Ramos (cell line): ENCODE measurements at regions not wholly inside any gene's neighbourhood (a gene's known extent, or its start where the extent isn't known, plus 50 kb on each side); places are given as distances from the start of the nearest gene placed in this dataset.

Experiments
- in situ Hi-C: fragments of 300-500 bp; cut with MboI; formaldehyde crosslinking; loops from one replicate; pipeline ENCODE4 v1.14.3; 2022; ENCODE audit warnings: low sequenced_read_pairs; ENCODE audit not compliant: unreplicated experiment

DNA sequence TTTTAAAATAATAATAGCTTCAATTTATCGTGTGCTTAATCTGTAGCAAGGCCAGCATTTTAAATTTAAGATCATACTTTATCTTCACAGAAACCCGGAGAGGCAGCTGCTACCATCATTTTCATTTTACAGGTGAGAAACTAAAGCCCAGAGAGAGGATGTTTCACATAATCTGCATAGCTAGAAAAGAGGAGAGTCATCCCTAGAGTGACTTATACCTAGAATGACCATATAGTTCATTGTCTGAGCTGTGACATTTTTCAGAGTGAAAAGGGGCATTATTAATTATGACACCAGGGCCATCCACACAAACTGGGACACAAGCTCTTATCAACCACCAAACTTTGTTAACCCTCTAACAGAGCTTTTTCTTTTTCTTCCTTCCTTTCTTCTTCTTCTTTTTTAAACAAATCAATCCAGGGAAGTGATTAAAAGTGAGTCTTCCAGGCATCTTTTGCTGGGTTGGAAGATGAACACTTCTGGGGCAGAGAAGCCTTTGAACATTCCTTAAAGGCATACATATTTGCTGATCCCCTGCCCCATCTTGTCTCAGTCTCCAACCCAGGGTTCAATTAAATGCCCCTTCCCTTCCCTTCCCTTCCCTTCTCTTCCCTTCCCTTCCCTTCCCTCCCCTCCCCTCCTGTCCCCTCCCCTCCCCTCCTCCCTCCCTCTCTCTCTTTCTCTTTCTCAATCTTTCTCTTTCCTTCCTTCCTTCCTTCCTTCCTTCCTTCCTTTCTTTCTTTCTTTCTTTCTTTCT is 272.5 kb upstream of the JAG1 start:
- in situ Hi-C loops, result no loop called here

DNA sequence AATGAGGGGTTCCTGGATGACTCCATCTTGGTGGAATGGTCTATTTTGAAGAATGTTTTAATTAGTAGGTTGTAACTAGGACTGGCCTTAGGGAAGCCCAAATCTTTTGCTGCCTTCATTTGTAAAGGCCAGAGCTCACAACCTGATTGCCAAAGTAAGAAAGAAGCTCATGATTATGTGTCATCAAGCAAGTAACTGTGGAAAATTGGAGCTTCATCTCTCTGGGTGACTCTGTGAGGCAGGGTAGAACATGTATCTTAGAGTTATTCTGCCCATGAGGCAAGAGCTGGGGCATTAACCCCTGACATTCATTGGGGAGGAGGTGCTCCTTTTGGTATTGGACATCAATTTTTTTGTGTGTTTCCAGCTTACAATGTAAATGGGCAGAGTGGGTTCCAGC is 273.9 kb upstream of the JAG1 start:
- in situ Hi-C loops, result no loop called here

DNA sequence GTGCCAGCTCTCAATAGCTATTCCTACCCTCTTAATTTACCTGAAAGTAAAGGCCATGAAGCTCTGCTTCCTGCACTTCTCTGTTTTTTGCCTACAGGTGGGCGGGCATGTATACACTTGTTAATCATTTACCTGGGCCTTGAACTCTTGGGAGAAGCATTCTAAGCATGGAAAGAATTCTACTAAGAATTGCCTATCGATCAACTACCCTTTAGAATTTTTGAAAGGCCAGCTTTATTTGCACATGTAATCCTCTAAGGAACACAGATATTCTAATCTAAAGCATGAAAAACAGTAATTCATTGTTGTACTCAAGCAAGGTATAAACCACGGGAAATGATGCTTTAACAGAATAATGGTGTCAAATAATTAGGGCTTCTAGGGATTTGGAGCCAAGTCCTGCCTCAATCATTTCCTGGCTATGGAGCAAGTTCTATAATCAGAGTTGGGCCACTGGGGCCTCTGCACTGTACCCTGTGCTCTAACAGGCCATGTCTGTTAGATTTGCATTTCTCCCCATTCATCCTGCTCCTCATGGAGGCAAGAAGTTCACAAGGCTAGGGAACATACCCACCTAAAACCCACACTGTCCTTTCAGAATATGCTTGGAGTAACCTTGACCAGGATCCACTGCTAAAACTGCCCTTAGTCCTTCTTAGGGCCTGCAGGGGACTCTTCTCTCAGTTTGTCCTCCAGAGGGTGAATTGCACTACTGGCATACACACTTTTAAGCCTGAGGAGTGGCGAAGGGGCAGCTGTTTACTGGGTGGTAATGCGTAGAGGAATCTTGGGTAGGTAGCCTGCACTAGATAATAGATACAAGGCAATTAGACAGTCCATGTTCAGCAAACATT is 276.4 kb upstream of the JAG1 start:
- in situ Hi-C loops, result no loop called here

DNA sequence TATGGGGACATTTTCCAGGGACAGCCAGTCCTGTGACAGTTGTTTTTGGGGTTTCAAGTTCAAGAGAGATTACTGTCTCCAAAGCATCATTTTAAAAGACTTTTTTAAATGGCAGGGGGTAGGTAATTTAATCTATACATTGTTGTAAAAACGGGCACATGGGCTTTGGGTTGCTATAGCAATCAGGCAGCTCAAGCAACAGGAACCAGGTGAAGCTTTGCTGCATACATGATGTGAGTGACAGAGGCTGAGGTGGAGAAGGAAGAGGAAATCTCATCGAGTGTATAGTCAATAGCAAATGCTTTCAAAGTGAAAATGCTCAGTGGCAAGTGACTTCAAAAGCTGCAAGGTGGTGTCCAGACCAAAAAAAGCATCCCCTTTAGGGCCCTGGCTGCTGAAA is 277.4 kb upstream of the JAG1 start:
- in situ Hi-C loops, result no loop called here

DNA sequence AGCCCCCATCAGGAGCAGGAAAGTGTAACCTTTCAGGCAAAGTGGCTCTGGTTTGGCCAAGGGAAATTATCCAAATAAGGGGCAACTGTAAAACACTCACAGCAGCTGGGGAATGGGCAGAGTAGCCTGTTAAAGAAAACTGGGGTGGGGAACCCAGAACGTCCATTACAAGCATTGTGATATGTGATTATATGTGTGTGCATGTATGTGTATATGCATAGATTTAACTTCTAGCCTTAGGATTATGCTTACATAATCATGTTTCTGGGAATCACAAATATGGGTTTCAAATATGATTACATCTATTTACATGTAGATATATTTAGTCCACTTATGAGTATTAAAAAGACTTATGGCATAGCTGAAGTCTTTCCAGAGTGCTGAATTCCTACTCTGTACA is 278.1 kb upstream of the JAG1 start:
- in situ Hi-C loops, result no loop called here

DNA sequence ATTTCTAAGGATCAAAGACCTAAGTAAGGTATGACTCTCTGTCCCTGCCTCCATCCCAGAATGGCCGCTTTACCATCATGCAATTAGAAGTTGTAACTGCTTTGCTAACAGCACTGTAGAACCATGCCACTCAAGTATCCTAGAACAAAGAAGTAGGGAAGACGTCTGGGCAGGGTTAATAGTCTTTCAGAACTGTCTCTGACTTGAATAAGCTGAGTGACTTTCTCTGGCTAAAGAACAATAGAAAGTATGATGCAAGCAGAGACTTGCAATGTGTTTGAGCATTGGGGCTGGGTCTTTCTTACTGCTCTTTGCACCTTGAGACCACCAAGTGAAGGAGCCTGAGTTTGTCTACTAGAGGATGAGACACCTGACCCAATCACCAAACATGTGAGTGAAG is 279.6 kb upstream of the JAG1 start:
- in situ Hi-C loops, result no loop called here

DNA sequence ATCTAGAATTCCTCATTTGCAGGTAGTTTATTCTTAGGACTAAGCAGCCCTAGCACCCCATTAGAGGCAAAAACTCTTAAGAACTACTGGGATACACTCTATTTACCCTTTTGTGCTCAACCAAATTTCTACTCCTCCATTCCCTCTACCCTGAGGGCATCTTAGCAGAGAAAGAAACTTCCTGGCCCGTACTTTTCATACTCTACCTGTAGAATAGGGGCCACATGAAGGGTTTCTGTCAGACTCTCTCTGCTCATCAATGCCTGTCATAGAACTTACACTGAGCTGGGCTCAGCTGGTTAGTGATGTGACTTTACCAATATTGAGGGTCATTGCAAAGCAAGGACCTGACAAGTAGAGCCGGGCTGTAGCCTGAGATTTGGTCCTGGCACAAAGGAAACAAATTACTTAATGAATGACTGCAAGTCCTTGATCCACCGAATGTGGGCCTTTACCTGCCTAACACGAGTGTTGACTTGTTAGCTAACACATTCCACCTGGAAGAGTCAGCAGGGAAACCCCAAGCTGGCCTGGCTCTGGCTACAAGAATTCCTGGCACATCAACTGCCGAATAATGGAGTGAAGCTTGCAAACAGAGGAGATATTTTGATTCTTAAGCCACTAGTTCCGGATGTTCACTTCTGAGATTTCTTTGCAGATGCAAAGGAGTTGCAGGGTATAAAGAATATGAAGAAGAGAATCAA is 280.5 kb upstream of the JAG1 start:
- in situ Hi-C loops, result no loop called here

DNA sequence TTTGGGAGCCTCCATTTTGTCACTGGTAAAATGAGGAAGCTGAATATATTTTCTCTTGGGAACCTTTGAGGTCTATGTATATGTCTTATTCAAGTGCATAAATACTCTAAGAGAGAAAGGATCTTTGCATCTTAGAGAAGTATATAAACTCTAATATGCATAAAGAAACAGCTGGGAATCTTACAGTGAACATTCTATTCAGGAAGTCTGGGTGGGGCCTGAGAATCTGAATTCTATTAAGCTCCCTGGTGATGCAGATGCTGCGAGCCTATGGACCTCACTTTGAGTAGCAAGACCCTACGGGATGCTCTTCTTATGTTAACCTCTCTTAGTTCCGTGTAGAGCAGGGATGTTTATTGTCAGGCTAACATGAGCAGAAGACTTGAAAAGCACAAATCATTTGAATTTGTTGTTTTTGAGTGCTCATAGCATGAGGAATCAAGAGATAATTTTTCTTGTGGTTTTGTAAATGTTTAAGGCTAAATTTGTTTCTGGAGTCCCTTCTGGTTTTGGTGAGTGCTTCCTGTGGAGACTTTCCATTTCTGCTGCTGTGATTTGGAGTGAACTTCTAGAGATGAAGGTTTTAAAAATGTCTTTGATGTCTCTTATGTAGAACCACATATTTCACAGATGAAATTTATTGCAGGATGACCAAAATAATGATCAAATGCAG is 281.2 kb upstream of the JAG1 start:
- in situ Hi-C loops, result no loop called here

DNA sequence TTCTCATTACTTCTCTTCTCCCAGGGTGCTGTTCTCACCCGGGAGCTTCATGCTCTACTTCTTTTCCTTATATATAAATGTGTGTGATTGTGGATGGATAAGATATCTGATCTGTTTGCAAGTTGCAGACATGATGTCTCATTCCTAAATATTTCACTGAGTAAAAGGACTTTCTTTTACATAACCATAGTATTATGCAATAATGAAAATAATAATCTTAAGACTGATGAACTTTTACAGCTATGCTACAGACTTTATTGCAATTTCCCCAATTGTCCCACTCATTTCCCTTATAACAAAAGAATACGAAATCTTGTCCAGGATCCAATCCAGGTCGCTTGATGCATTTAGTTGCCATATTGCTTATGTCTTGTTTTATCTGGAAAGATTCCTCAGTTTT is 284.5 kb upstream of the JAG1 start:
- in situ Hi-C loops, result no loop called here

DNA sequence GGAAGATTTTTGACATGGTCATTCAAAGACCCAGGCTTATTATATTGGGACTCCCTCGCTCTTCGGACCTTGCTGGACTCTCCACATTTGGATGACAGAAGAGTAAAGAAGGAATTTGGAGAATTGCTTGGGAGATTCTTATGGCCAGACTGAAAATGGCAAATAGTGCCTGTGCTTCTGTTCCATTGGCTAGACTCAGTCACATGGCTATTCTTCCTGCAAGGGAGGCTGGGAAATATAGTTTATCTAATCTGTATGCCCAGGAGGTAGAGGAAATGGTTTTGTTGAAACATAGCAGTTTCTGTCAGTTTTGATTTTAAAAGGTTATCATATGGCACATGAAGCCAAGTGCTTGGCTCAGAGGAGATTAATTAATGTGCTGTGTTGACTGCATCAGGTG is 286.6 kb upstream of the JAG1 start:
- in situ Hi-C loops, result no loop called here

DNA sequence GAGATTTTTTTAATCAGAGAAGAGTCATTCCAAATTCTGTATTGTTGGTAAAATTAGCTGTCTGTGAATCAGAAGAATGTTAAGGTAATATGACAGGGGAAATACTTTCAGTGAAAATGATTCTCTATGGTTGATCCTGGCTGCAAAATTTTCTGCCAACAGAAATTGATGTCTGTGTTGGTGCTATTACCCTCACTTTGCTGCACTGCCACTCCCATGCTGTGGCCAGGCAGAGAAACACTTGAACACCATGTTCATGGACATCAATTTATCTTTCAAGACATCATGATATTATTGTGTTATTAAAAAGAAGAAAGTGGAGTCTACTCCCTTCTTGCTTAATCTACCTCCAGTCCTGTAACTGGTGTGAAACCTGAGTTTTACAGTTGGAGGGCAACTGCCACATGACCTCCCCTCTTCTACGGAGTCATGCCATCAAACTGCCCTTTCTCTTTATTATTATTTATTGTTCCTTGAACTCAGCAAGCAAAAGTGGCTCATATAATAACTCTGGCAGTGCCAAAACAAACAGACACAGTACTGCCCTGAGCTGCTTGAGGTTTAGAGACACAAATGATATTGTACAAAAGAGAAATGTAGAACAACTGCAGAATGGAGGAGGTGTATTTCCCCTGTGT is 288.0 kb upstream of the JAG1 start:
- in situ Hi-C loops, result no loop called here

DNA sequence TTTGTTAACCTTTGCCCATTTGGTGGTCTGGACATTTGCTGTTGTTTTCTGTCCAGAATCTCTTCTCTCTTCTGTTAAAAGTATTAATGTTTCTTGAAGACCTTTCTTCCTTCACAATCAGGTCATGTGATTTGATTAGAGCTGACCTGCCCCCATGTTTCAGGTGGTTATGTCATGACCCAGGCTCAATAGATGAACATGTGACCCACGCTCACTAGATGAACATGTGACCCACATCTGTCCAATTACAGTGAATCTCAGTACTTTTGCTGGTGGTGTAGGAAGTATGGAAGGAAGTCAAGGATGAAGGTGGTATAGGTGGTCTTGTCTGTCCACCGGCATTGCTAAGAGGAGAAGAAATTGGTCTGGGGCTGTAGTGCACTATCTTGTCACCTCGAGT is 289.1 kb upstream of the JAG1 start:
- in situ Hi-C loops, result no loop called here

DNA sequence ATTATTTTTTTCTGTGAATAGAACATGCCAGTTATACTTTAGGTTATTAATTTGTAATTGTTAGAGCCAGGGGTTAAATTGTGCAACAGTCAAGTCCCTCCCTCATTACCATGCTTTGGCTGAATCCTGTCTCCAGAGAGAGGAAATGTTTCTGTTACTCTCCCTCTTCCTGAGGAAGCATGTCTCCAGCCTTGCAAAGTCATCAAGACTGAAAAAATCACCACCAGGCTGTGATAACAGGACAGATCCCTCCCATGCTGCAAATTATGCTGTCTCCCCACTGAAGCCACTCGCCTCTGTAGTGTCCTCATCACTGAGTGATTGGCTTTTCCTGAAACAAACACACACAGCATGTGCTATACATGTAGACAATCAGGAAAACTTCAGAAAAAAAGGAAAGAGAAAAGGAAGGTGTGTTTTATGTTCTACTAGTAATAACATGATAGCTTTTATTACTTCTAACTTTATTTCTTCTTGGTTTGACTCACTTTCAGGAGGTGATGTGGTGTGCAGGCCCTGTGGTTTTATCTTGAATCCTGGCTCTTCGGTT is 290.0 kb upstream of the JAG1 start:
- in situ Hi-C loops, result no loop called here

DNA sequence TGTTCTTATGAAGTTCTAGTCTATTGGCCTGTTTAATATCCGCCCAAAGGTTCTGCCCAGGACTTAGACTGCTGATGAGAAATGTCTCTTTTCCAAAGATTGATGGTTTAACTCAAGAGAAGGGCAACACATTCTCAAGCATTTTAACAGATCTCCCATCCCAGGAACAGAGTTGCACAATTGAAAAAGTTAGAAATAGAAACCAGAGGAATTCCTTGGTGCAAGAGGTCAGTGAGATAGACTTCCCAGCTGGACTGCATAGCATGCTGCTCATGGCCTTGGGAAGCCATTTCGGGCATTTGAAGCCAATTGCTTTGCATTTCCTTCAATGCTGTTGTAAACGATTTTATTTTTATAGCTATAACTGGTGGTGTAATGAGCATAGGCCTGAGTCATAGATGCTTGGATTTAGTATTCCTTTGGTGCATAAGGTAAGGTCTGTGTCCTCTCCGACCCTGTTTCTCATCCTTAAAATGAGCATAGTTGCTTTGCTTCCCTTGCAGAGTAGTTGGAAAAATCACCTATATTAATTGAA is 292.2 kb upstream of the JAG1 start:
- in situ Hi-C loops, result no loop called here

DNA sequence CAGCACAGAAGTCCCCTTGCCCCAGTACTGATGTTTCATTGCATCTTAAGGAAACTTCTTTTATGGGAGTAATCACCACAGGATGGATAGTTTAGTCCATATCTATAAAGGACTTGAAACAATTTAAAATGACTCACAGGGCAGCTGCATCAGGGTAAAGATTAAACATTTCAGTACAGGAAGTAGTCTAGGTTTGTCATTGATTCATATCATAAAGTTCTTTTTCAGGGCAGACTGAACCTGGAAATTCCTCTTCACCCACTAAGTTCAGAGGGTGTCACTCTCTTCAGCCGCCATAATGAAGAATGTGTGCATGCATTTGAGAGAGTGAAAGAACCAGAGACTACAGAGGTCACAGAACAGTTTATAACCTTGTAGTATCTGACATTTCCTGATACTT is 296.3 kb upstream of the JAG1 start:
- in situ Hi-C loops, result no loop called here

DNA sequence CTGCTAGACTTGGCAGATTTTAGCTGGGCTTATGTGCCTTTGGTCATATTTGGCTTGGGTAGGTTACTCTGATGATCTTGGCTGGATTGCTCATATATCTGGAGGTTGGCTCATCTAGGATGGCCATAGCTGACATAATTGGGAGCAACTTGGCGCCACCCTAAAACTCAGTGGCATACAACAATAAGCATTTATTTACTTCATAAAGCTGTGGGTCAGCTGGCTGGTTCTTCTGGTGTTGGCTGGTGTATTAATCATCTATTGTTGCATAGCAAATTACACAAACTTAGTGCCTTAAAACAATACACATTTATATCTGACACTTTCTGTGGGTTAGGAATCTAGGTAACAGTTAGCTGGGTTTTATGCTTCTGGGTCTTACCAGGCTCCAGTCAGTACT is 297.3 kb upstream of the JAG1 start:
- in situ Hi-C loops, result no loop called here

DNA sequence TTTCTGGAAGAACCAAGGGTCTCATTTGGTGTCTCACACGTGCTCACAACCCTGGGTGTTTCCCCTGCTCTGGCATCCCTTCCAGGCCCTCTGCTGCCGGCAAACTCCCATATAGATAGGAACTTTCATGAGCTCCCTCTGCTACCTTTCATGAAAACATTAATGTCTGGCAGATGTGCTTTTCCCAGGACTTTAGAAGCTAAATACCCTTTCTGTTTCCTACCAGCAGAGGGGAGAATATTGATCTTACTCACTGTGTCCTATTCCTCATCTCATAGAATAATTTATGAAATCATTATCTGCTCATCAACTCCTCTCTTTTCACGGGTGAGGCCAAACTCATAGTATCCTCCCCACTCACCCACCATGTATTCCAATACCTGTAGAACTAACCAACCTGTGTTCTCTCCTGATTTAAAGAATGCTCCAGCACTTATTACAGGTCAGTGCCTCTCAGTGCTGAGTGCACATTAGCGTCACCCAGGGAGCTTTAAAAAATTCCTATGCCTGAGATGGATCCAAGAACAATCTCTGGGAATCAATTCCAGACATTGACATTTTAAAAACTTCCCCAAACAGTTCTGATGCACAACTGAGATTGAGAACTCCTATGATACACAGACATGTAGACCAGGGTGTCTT is 298.5 kb upstream of the JAG1 start:
- in situ Hi-C loops, result no loop called here

DNA sequence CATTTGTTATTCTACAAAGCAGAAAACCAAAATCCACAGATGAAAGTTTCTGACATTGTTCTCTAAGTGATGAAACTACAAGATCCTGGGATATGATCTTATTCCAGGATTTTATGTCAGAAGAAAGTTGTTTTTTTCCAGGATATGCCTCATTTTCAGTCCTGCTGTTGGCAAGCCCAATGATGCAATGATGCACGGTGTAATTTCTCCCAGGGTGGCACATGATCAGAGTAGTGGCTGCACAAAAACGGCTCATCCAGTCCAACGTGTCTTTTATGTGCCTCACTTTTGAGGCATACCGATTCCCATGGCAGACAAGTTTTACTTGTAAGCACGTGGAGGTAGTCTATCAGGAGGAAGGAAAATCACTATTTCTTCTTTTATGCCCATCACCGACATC is 302.3 kb upstream of the JAG1 start:
- in situ Hi-C loops, result no loop called here

DNA sequence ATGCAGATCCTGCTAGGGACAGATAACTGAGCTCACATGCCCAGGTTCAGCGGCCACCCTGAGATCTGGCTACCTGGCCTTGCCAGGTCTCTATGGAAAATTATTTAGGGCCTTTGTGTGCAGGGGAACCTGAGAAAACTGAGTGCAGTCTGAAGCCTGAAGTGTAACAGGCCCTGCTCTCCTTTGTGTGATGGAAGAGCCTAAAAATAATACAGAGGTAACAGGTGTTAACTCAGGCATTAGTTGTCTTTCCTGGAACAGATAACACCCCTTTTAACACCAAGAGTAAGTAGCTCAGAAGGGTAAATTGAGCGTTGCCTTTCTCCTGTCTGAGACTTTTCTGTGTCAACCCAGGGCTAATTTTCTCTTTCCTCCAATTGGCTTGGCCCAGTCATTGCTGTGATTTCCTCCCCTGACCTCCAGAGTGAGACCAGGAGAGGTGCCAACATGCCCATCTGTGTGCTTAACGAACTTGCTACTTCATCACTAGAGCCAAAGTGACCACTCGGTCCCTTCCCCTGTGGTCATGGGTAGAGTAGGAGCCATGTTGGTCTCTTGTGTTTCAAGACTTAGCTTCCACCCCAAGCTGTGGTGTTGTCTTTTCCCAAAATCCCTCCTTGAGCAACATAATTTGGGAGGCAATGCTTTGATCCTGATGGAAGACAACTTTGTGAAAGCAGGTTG is 304.4 kb upstream of the JAG1 start:
- in situ Hi-C loops, result no loop called here
